GM21360 (cell line): ENCODE measurements at regions not wholly inside any gene's neighbourhood (a gene's known extent, or its start where the extent isn't known, plus 50 kb on each side); places are given as distances from the start of the nearest gene placed in this dataset.

Experiments used
- ATAC-seq: cut with Tn5 transposase; IDR thresholded peaks from one replicate; pipeline ENCODE4 v1.9.1; 2021; ENCODE audit warnings: mild to moderate bottlenecking, moderate library complexity; ENCODE audit not compliant: unreplicated experiment

DNA sequence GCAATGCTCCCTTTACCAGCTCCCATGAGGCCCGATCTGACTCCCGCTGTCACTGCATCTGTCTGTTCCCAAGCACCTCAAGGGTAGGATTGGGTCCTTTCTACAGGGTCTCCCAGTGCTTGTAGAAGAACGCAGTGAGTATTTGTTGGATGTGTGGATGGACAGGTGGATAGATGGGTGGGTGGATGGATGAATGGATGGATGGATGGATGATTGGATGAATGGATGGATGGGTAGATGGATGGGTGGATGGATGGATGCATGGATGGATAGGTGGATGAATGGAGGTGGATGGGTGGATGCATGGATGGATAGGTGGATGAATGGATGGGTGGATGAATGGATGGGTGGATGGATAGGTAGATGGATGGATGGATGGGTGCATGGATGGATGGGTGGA, 91.6 kb downstream of the HS1BP3 start:
- no peak for ATAC-seq

DNA sequence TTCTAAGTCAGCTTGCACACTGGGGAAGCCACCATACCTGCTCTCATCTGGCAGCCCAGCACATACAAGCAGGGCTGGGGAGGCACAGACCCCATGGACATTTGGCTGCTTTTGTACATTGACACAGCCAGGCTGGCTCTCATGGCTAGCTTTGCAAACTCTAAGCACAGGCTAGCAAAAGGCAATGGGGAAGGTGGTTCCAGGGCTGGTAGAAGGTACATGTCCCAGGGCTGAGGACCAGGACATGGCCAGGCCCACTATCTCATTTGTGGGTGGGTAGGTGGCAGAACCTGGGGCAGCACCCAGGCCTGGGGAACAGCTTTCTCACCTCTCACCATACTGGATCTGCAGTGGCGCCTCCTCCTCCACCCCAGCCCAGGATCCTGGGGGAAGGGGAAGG, 90.9 kb downstream of the HS1BP3 start:
- ATAC-seq: no peak

DNA sequence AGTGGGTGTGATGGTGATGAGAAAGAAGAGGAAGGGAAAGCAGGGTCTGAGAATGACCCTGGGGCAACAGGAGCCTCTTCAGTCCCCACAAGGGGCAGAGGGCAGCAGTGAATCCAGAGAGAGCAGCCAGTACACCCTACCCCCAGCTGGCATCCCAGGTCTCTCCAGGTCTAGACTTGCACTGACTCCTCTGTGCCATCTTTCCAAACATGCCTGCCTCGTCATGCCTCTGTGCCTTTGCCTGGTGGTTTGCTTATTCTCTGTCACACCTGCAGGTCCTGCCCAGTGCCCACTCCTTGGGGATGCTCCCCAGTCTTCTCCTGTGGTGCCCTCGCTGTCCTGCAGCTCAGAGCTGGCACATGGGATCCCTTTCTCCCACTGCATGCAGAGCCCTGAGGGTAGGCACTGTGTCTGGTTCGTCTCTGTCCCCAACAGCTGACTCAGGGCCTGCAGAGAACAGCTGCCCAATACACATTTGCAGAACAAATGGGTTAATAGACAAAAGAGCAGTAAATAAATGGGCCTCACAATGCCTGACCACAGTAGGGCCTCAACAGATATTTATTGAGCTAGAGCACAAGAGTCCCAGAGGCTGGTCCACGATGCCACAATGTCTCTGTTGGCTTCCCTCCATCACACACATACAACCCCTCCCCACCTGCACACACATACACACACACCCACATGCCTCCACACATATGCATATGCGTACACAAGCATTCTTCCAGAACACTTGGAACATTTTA, 89.8 kb downstream of the HS1BP3 start:
- no peak for ATAC-seq

DNA sequence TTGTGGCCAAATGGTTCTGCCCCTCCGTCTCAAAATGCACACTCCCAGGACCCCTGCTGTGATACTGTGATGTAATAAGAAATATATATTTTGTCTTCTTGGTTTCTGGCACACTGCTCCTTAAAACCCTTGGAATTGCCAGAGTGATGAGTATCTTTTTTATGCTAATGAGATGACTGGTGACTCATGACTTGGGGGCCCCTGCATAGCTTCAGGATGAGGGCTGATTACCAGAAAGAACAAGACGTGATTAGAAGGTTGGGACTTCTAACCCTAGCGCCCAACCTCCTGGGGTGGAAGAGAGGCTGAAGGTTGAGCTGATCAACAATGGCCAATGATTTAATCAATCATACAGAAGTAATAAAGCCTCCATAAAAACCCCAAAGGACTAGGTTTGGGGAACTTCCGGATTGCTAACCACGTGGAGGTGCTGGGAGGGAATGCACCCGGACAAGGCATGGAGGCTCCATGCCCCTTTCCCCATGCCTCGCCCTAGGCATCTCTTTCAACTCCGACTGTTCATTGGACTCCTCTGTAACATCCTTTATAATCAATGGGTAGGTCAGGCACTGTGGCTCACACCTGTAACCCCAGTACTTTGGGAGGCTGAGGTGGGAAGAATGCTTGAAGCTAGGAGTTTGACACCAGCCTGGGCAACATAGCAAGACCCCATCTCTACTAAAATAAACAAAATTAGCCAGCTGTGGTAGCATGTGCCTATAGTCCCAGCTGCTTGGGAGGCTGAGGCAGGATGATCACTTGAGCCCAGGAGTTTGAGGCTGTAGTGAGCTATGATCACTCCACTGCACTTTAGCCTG, 89.1 kb downstream of the HS1BP3 start:
- ATAC-seq: no peak

DNA sequence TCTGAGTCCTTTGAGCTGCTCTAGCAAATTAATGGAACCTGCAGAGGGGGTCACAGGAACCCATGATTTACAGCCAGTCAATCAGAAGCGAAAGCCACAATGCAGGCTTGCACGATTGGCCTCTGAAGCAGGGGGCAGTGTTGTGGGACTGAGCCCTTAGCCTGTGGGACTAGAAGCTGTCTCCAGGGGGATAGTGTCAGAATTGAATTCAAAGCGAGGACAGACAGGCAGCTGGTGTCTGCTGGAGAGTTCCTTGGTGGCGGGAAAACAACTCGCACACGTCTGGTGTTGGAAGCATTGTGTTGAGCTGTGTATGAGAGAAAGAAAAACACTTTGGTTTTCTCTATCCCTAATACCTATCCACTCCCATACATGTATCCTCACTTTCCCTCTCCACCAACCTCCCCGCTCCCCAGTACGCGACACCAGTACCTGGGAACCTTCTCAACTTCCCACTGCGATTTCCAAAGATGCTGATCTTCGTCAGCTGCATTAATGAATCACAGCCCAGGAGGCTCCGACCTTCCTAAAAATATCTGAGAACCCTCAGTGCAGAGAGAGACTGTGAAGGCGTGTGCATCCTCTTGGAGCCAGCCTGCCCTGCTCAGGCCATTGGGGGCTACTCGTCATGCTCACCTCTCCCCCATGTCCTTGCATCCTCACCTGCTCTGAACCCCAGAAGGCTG, 88.2 kb downstream of the HS1BP3 start:
- no peak for ATAC-seq

DNA sequence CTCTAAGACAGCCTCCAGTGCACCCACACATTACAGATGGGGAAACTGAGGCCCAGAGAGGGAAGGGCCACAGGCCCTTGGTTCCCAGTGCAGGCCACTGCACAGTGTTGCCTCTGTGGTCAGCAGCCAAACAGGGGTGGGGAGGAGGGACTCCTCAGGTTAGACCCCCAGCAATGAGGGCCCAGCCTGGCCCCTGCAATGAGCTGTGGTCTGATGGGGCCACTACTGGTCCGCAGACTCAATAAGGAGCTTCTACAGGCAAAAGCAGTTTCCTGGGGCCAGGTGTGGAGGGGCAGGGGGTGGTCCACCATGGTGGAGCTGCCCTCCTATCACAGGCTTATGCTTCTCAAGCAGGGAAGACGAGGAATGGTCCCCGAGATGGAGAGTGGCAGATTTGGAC, 87.6 kb downstream of the HS1BP3 start:
- no peak for ATAC-seq

DNA sequence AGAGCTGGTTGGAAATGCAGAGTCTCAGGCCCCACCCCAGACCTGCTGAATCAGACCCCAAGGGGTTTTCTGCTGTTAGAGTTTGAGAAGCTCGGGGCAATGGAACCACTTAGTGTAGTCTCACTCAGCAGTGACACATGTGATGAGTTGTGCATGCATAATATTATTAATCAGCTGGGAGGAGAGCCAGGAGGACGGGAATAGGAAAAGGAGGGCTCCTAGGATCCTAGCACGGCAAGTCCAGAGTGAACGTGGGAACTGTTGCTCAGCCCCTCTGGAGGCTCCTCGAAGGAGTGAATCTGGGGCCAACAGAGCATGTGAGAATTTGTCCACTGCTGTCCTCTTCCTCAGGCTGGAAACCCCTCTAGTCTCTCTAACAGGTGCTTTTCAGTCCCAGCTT, 87.1 kb downstream of the HS1BP3 start:
- no peak for ATAC-seq

DNA sequence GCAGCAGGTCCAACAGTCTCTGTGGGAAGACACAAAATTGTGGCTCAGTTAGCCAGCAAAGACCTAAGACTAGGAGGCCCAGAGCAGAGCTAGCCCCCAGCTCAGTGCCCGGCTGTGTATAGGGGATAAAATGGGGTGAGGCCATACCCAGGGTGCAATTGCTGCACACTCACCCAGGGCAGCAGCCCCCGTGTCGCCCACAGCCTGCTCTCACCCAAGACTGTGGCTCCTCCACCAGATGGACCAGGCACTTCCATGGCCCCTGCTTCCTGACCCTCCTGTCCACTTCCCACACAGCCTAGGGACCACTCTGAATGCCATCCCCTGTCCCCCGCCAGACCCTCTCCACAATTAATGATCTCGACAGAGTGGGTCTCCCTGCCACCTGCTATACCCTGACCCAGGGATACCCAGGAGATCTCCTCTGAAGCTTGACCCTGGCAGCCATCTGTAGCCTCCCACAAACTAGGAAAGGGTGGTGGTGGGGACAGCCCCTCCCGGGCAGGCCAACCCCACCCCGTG, 85.7 kb downstream of the HS1BP3 start:
- ATAC-seq: no peak

DNA sequence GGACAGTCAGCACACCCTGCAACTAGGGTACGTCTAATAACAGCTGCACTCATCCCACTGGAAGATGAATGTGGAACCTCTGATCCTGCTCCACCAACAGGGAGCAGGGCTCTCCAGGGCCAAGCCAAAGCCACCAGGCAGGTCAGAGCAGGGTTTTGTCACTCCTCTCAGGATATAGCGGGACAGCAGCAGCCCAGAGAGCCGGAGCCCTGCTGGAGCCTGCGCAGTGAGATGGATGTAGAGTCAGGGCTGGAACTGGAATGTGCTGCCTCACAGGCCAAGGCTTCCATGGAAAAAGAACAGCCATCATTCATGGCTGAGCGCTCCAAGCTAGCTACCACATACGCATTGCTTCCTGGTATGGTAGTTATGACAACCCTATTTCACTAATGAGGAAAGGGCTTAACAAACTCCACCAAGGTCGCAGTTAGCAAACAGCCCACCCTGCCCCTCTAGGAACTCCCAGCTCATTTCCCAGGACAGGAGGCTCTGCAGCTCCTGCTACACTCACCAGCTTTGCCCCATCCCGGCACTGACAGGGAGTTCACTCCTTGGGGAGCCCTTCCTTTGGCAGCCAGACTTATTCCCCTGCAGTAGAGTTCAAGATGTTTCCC, 85.2 kb downstream of the HS1BP3 start:
- no peak for ATAC-seq

DNA sequence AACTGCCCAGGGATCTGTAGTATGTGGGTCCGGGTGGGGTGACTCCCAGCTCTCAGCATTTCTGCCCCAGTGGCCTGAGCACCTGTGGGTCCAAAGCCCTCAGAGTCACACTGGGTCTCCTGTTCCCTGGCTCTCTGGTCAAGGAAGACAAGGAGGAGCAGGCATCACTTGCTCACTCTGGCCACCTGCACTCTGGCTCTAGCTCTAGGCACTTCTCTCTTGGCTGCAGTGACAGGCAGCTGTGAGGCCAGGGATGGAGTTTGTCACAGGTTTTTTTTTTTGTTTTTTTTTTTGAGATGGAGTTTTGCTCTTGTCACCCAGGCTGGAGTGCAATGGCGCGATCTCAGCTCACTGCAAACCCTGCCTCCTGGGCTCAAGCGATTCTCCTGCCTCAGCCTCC, 84.6 kb downstream of the HS1BP3 start:
- ATAC-seq: no peak

DNA sequence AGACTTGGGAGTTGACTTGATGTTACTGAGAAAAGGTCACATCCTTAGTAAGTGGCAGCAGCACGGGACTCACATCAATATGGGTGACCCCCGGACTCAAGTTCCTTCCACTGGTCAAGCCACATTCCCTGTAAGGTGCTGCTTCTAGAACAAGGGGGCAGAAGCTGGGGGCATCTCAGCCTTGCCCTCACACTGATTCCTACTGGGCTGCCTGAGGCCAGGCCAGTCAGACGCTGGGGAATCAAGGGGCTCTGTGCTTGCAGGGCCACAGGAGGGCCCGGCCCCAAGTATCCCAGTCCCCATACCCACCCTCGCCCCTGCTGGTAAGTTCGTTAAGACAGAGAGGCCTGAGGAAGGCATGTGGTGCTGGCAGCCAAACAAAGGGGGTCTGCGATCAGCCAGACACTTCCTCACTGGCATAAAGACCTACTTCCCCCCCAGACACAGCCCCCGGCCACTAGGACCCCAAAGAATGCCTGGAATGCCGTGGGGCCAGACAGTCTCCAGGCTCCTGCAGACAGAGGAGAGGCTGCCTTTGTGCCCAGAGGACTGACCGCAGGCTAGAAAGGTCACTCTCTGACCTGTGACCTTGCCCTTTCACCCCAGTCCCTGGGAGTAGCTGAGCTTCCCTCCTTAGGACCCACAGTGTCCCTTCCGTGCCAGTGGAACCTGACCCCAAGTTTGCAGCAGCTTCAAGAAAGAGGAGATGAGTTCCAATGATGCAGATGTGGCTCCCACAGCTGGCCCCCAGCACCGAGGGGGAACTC, 83.6 kb downstream of the HS1BP3 start:
- no peak for ATAC-seq
